H1 (cell line): ENCODE measurements at regions not wholly inside any gene's neighbourhood (a gene's known extent, or its start where the extent isn't known, plus 50 kb on each side); places are given as distances from the start of the nearest gene placed in this dataset.

ENCODE experiments used
- CTBP2 ChIP-seq: IDR thresholded peaks from 2 replicates; pipeline ENCODE4 v1.7.0; 2011; ENCODE audit warnings: borderline replicate concordance, mild to moderate bottlenecking, moderate library complexity, mixed read lengths, low read length; ENCODE audit not compliant: insufficient read depth, insufficient read length
- GABPA ChIP-seq: IDR thresholded peaks from 2 replicates; pipeline ENCODE4 v1.6.1; 2011; ENCODE audit warnings: mild to moderate bottlenecking, low read length, moderate library complexity, borderline replicate concordance; ENCODE audit not compliant: insufficient read depth
- KDM1A ChIP-seq: fragments of 200-600, 300-600 bp; sonication (generic); IDR thresholded peaks from 2 replicates; pipeline ENCODE4 v1.7.1; 2016; ENCODE audit warnings: mild to moderate bottlenecking, low read length, borderline replicate concordance
- RNF2 ChIP-seq: fragments of 200-900, 300-1000 bp; sonication (generic); IDR thresholded peaks from 2 replicates; pipeline ENCODE4 v1.7.1; 2016; ENCODE audit warnings: borderline replicate concordance, low read depth, mild to moderate bottlenecking, antibody characterized with exemption, low read length; ENCODE audit not compliant: poor library complexity, severe bottlenecking; ENCODE audit errors: missing control alignments
- ZNF274 ChIP-seq: IDR thresholded peaks from 2 replicates; pipeline ENCODE4 v1.7.0; 2012; ENCODE audit warnings: low read length, borderline replicate concordance; ENCODE audit errors: extremely low read depth

- TF ChIP-seq KDM1A (no peak), RNF2 (no peak), GABPA (no peak), ZNF274 (no peak), CTBP2 (no peak)
These were observed 329.5 kb downstream of the TPBG start (continued) for GRCh38 chr6:82693094-82693493.
